HEK293 (cell line): ENCODE measurements at regions not wholly inside any gene's neighbourhood (a gene's known extent, or its start where the extent isn't known, plus 50 kb on each side); places are given as distances from the start of the nearest gene placed in this dataset.
A peak's percentile ranks its signal among the peaks of the same experiment; 100 is the strongest.

ENCODE experiments used
- GLIS1 ChIP-seq: fragments of 450-650 bp; formaldehyde crosslinking; IDR thresholded peaks from 2 replicates; pipeline ENCODE4 v1.5.1; 2016; ENCODE audit warnings: missing biosample characterization, missing genetic modification characterization
- GLIS2 ChIP-seq: fragments of 450-650 bp; formaldehyde crosslinking; IDR thresholded peaks from 2 replicates; pipeline ENCODE4 v1.5.1; 2016; ENCODE audit warnings: missing biosample characterization, missing genetic modification characterization
- KLF10 ChIP-seq: fragments of 450-650 bp; IDR thresholded peaks from 2 replicates; pipeline ENCODE4 v1.5.1; 2018; ENCODE audit warnings: missing biosample characterization, mild to moderate bottlenecking, missing genetic modification characterization
- MZF1 ChIP-seq: fragments of 450-650 bp; formaldehyde crosslinking; IDR thresholded peaks from 2 replicates; pipeline ENCODE4 v1.5.1; 2017; ENCODE audit warnings: missing biosample characterization, missing genetic modification characterization, borderline replicate concordance
- OSR2 ChIP-seq: fragments of 450-650 bp; formaldehyde crosslinking; IDR thresholded peaks from 2 replicates; pipeline ENCODE4 v1.5.1; 2016; ENCODE audit warnings: missing biosample characterization, missing genetic modification characterization
- RBAK ChIP-seq: fragments of 450-650 bp; formaldehyde crosslinking; IDR thresholded peaks from 2 replicates; pipeline ENCODE4 v1.5.1; 2016; ENCODE audit warnings: missing biosample characterization, missing genetic modification characterization
- SCRT1 ChIP-seq: fragments of 450-650 bp; formaldehyde crosslinking; IDR thresholded peaks from 2 replicates; pipeline ENCODE4 v1.5.1; 2016; ENCODE audit warnings: missing biosample characterization, missing genetic modification characterization, borderline replicate concordance
- SETDB1 ChIP-seq: IDR thresholded peaks from one replicate; pipeline ENCODE4 v1.6.1; 2017; ENCODE audit warnings: mild to moderate bottlenecking, low read length, moderate library complexity, mixed read lengths; ENCODE audit not compliant: insufficient read length
- YY1 ChIP-seq: fragments of 450-650 bp; formaldehyde crosslinking; IDR thresholded peaks from 2 replicates; pipeline ENCODE4 v1.5.1; 2018; ENCODE audit warnings: missing biosample characterization, missing genetic modification characterization
- YY2 ChIP-seq: fragments of 450-650 bp; formaldehyde crosslinking; IDR thresholded peaks from 2 replicates; pipeline ENCODE4 v1.5.1; 2016; ENCODE audit warnings: missing biosample characterization, missing genetic modification characterization
- ZBTB7A ChIP-seq: fragments of 450-650 bp; formaldehyde crosslinking; IDR thresholded peaks from 2 replicates; pipeline ENCODE4 v1.5.1; 2016; ENCODE audit warnings: low read depth, missing biosample characterization, missing genetic modification characterization
- ZBTB8A ChIP-seq: fragments of 450-650 bp; formaldehyde crosslinking; IDR thresholded peaks from 2 replicates; pipeline ENCODE4 v1.5.1; 2016; ENCODE audit warnings: missing biosample characterization, missing genetic modification characterization
- ZFP41 ChIP-seq: fragments of 450-650 bp; formaldehyde crosslinking; IDR thresholded peaks from 2 replicates; pipeline ENCODE4 v1.5.1; 2016; ENCODE audit warnings: missing biosample characterization, missing genetic modification characterization, borderline replicate concordance
- ZIC2 ChIP-seq: fragments of 450-650 bp; formaldehyde crosslinking; IDR thresholded peaks from 2 replicates; pipeline ENCODE4 v1.5.1; 2016; ENCODE audit warnings: missing biosample characterization, missing genetic modification characterization
- ZNF138 ChIP-seq: fragments of 450-650 bp; formaldehyde crosslinking; IDR thresholded peaks from 2 replicates; pipeline ENCODE4 v1.5.1; 2016; ENCODE audit warnings: missing biosample characterization, missing genetic modification characterization, borderline replicate concordance
- ZNF2 ChIP-seq: fragments of 450-650 bp; formaldehyde crosslinking; IDR thresholded peaks from 2 replicates; pipeline ENCODE4 v1.5.1; 2016; ENCODE audit warnings: missing biosample characterization, missing genetic modification characterization
- ZNF311 ChIP-seq: fragments of 450-650 bp; formaldehyde crosslinking; IDR thresholded peaks from 2 replicates; pipeline ENCODE4 v1.5.1; 2017; ENCODE audit warnings: missing biosample characterization, missing genetic modification characterization, borderline replicate concordance
- ZNF354C ChIP-seq: fragments of 450-650 bp; formaldehyde crosslinking; IDR thresholded peaks from 2 replicates; pipeline ENCODE4 v1.5.1; 2016; ENCODE audit warnings: missing biosample characterization, missing genetic modification characterization, low read depth, borderline replicate concordance
- ZNF391 ChIP-seq: fragments of 450-650 bp; formaldehyde crosslinking; IDR thresholded peaks from 2 replicates; pipeline ENCODE4 v1.5.1; 2016; ENCODE audit warnings: low read depth, missing biosample characterization, missing genetic modification characterization, borderline replicate concordance
- ZNF473 ChIP-seq: fragments of 450-650 bp; formaldehyde crosslinking; IDR thresholded peaks from 2 replicates; pipeline ENCODE4 v1.5.1; 2017; ENCODE audit warnings: missing biosample characterization, missing genetic modification characterization
- ZNF521 ChIP-seq: fragments of 450-650 bp; formaldehyde crosslinking; IDR thresholded peaks from 2 replicates; pipeline ENCODE4 v1.5.1; 2017; ENCODE audit warnings: missing biosample characterization, mild to moderate bottlenecking, missing genetic modification characterization
- ZNF544 ChIP-seq: fragments of 450-650 bp; formaldehyde crosslinking; IDR thresholded peaks from 2 replicates; pipeline ENCODE4 v1.5.0; 2017; ENCODE audit warnings: missing biosample characterization, missing genetic modification characterization
- ZNF585B ChIP-seq: fragments of 450-650 bp; formaldehyde crosslinking; IDR thresholded peaks from 2 replicates; pipeline ENCODE4 v1.5.1; 2016; ENCODE audit warnings: missing biosample characterization, missing genetic modification characterization
- ZNF596 ChIP-seq: fragments of 450-650 bp; IDR thresholded peaks from 2 replicates; pipeline ENCODE4 v1.5.0; 2018; ENCODE audit warnings: missing biosample characterization, mild to moderate bottlenecking, missing genetic modification characterization, moderate library complexity
- ZNF658 ChIP-seq: fragments of 450-650 bp; formaldehyde crosslinking; IDR thresholded peaks from 2 replicates; pipeline ENCODE4; 2016; ENCODE audit warnings: missing biosample characterization, missing genetic modification characterization
- ZNF776 ChIP-seq: fragments of 450-650 bp; formaldehyde crosslinking; IDR thresholded peaks from 2 replicates; pipeline ENCODE4 v1.5.0; 2017; ENCODE audit warnings: missing biosample characterization, missing genetic modification characterization, borderline replicate concordance
- ZNF843 ChIP-seq: fragments of 450-650 bp; formaldehyde crosslinking; IDR thresholded peaks from 2 replicates; pipeline ENCODE4 v1.5.1; 2016; ENCODE audit warnings: missing biosample characterization, missing genetic modification characterization
- ZSCAN30 ChIP-seq: fragments of 450-650 bp; IDR thresholded peaks from 2 replicates; pipeline ENCODE4 v1.5.1; 2018; ENCODE audit warnings: missing biosample characterization, mild to moderate bottlenecking, missing genetic modification characterization, moderate library complexity
- ZXDB ChIP-seq: fragments of 450-650 bp; formaldehyde crosslinking; IDR thresholded peaks from 2 replicates; pipeline ENCODE4 v1.5.1; 2016; ENCODE audit warnings: missing biosample characterization, missing genetic modification characterization
- TF ChIP-seq, protein P1 (sequence below): fragments of 450-650 bp; IDR thresholded peaks from 2 replicates; pipeline ENCODE4 v1.5.1; 2018; ENCODE audit warnings: missing biosample characterization, missing genetic modification characterization
- TF ChIP-seq, protein P2 (sequence below): fragments of 450-650 bp; formaldehyde crosslinking; conservative IDR thresholded peaks from 2 replicates; pipeline ENCODE4 v1.5.1; 2016; ENCODE audit warnings: low read depth, missing biosample characterization, missing genetic modification characterization
- TF ChIP-seq, protein P3 (sequence below): fragments of 450-650 bp; formaldehyde crosslinking; IDR thresholded peaks from 2 replicates; pipeline ENCODE4 v1.5.1; 2016; ENCODE audit warnings: missing biosample characterization, missing genetic modification characterization
- TF ChIP-seq, protein P4 (sequence below): fragments of 450-650 bp; formaldehyde crosslinking; IDR thresholded peaks from 2 replicates; pipeline ENCODE4 v1.5.1; 2016; ENCODE audit warnings: missing biosample characterization, missing genetic modification characterization

DNA sequence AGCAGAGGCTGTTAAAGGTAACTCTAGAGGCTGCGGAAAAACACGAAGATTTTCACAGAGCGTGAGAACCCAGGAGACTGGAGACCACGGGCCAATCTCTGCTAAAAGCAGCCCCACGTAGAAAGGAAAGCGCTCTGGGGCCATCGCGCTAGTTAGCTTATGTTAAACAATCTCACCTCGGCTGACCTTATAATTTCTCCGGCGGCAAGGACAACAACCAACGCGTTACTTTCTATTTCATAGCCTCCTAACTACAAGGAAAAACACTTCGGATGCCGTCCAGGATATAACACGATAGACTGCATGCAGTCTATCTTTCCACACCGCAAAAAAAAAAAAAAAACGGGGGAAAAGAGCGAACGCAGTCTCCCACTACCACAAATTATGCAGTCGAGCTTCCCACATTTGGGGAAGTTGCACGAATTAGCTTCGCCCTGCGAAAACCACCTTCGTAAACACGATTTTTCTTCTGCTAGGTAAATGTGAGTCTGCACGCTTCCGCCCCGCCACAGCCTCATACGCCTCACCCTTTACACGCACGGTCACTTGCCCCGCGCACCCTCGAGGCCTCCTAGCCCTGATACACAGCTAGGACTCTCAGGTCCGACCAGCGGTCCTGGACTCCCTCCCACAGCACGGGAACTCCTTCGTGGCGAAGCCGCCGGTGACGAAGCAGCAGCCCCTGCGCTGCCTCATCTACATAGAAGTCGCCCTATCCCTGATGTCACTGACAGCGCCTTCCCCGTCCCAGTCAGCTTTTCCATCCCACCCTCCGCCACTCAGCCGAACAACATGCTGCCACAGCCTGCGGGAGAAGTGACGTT, 87.8 kb downstream of the PRKAB2 start (continued):
- TF ChIP-seq, protein P1, sequence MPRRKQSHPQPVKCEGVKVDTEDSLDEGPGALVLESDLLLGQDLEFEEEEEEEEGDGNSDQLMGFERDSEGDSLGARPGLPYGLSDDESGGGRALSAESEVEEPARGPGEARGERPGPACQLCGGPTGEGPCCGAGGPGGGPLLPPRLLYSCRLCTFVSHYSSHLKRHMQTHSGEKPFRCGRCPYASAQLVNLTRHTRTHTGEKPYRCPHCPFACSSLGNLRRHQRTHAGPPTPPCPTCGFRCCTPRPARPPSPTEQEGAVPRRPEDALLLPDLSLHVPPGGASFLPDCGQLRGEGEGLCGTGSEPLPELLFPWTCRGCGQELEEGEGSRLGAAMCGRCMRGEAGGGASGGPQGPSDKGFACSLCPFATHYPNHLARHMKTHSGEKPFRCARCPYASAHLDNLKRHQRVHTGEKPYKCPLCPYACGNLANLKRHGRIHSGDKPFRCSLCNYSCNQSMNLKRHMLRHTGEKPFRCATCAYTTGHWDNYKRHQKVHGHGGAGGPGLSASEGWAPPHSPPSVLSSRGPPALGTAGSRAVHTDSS (tag by site-specific recombination) = no peak
- TF ChIP-seq, protein P2, sequence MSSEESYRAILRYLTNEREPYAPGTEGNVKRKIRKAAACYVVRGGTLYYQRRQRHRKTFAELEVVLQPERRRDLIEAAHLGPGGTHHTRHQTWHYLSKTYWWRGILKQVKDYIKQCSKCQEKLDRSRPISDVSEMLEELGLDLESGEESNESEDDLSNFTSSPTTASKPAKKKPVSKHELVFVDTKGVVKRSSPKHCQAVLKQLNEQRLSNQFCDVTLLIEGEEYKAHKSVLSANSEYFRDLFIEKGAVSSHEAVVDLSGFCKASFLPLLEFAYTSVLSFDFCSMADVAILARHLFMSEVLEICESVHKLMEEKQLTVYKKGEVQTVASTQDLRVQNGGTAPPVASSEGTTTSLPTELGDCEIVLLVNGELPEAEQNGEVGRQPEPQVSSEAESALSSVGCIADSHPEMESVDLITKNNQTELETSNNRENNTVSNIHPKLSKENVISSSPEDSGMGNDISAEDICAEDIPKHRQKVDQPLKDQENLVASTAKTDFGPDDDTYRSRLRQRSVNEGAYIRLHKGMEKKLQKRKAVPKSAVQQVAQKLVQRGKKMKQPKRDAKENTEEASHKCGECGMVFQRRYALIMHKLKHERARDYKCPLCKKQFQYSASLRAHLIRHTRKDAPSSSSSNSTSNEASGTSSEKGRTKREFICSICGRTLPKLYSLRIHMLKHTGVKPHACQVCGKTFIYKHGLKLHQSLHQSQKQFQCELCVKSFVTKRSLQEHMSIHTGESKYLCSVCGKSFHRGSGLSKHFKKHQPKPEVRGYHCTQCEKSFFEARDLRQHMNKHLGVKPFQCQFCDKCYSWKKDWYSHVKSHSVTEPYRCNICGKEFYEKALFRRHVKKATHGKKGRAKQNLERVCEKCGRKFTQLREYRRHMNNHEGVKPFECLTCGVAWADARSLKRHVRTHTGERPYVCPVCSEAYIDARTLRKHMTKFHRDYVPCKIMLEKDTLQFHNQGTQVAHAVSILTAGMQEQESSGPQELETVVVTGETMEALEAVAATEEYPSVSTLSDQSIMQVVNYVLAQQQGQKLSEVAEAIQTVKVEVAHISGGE = peak; percentile 8; the same call in 1 of the 2 replicates
- TF ChIP-seq ZNF354C = no peak
- no peak for TF ChIP-seq ZNF585B (tag by site-specific recombination)
- TF ChIP-seq GLIS2 (tag by site-specific recombination) = no peak
- no peak for TF ChIP-seq ZBTB7A
- TF ChIP-seq, protein P3, sequence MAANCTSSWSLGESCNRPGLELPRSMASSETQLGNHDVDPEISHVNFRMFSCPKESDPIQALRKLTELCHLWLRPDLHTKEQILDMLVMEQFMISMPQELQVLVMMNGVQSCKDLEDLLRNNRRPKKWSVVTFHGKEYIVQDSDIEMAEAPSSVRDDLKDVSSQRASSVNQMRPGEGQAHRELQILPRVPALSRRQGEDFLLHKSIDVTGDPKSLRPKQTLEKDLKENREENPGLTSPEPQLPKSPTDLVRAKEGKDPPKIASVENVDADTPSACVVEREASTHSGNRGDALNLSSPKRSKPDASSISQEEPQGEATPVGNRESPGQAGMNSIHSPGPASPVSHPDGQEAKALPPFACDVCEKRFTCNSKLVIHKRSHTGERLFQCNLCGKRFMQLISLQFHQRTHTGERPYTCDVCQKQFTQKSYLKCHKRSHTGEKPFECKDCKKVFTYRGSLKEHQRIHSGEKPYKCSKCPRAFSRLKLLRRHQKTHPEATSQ (tag by site-specific recombination) = 0 out of 2 replicates have a peak, but pooled peaks have one; percentile 18
- no peak for TF ChIP-seq ZNF473 (tag by site-specific recombination)
- peak; percentile 93 for TF ChIP-seq ZXDB
- no peak for TF ChIP-seq ZNF596 (tag by site-specific recombination)
- TF ChIP-seq ZBTB8A (tag by site-specific recombination) = no peak; the same call in 1 of the 2 replicates
- TF ChIP-seq ZSCAN30 = peak; percentile 21; the same call in 1 of the 2 replicates
- no peak for TF ChIP-seq ZFP41 (tag by site-specific recombination)
- TF ChIP-seq ZNF391 (tag by site-specific recombination) = peak; percentile 64; the same call in 1 of the 2 replicates
- TF ChIP-seq YY2 (tag by site-specific recombination) = no peak
- TF ChIP-seq ZNF138 (tag by site-specific recombination) = 0 out of 2 replicates have a peak, but pooled peaks have one; percentile 9
- peak; percentile 89; the same call in 1 of the 2 replicates for TF ChIP-seq ZNF2 (tag by site-specific recombination)
- no peak for TF ChIP-seq ZNF544 (tag by site-specific recombination)
- TF ChIP-seq, protein P4, sequence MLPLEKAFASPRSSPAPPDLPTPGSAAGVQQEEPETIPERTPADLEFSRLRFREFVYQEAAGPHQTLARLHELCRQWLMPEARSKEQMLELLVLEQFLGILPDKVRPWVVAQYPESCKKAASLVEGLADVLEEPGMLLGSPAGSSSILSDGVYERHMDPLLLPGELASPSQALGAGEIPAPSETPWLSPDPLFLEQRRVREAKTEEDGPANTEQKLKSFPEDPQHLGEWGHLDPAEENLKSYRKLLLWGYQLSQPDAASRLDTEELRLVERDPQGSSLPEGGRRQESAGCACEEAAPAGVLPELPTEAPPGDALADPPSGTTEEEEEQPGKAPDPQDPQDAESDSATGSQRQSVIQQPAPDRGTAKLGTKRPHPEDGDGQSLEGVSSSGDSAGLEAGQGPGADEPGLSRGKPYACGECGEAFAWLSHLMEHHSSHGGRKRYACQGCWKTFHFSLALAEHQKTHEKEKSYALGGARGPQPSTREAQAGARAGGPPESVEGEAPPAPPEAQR (tag by site-specific recombination) = no peak
- TF ChIP-seq YY1 (tag by site-specific recombination) = peak; percentile 56
- TF ChIP-seq MZF1 (tag by site-specific recombination) = peak; percentile 63; the same call in 1 of the 2 replicates
- no peak for TF ChIP-seq SCRT1 (tag by site-specific recombination)
- peak; percentile 46 for TF ChIP-seq ZNF843 (tag by site-specific recombination)
- no peak; the same call in none of the 2 replicates for TF ChIP-seq KLF10
- no peak for TF ChIP-seq ZNF521
- peak; percentile 32; the same call in 1 of the 2 replicates for TF ChIP-seq OSR2 (tag by site-specific recombination)
- no peak for TF ChIP-seq ZNF776 (tag by site-specific recombination)
- TF ChIP-seq GLIS1 (tag by site-specific recombination) = no peak
- no peak; the same call in 1 of the 2 replicates for TF ChIP-seq ZIC2 (tag by site-specific recombination)
- peak; percentile 82 for TF ChIP-seq SETDB1
- no peak for TF ChIP-seq ZNF311
- no peak for TF ChIP-seq ZNF658
- TF ChIP-seq RBAK (tag by site-specific recombination) = no peak
